Left renal cortex interstitium (tissue), 4 donors: ENCODE measurements at regions not wholly inside any gene's neighbourhood (a gene's known extent, or its start where the extent isn't known, plus 50 kb on each side); places are given as distances from the start of the nearest gene placed in this dataset.
"Not testable (repeated sequence)": the region's sequence is repeated elsewhere in the genome, so short reads cannot be mapped to it uniquely, and the experiment has no call there.

ENCODE experiments used
- DNase-seq, 4 donors: peaks; one replicate each; pipeline ENCODE4 v3.0.0-alpha.2; 2013; ENCODE audit warnings: low read depth in 4 of 4, low spot score in 2 of 4, missing footprints in 1 of 4

DNA sequence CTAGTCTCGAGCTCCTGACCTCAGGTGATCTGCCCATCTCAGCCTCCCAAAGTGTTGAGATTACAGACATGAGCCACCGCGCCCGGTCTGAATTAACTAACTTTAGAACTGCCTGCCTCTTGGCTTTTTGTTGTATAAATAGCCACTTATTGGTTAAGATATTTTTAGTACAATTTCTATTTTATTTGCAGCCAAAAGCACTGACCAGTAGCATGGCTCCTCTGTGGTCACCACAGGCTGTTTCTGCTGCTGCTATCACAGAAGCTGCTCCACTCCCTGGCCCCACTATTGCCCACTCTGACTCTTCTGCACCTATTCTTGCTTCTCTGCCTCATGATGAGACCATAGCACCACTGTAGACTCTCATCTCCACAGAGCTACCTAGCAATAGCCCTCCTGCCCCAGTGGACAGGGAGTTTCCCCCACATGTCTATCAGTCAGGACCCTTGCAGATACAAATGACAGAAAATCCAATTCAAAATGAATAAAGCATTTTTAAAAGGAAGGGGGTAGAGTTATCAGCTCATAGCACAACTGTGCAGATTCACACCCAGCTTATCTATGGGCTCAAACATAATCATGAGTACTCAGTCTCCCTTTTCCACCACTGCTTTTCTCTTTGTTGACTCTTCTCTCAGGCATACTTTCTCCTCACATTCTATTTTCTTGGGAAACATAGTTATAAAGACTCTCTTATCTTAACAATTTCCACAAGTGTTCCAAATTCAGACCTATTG lies 151.8 kb upstream of the EPB41L4A start:
- no peak for DNase-seq

DNA sequence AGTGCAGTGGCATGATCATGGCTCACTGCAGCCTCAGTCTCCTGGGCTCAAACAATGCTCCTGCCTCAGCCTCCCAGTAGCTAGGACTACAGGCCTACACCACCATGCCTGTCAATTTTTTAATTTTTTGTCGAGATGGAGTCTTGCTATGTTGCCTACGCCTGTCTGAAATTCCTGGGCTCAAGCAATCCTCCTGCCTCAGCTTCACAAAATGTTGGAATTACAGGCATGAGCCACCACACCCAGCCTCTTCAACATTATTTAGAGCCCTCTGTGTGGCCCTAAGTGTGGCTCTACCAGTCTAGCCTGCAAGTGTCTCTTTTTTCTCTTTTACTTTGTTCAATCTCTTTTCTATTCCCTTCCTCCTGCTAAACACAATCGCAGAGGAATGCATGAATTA lies 154.4 kb upstream of the EPB41L4A start:
- no peak for DNase-seq

DNA sequence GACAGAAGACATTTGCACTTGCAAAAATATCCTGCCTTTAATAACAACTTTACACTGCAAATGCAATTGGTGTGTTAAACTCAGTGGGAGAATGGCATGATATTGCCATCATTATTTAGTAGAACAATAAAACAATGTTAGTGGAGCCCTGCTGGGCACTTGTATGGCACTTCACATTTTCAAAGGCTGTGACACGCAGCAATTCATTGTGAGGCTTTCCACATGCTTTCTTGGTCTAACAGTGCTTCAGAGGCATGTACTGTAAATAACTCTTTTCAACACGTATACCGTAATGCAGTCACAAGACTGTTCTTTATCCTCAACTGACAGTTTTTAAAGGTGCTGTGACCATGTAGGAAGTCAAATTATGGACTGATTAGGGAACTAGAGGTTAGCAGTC lies 155.5 kb upstream of the EPB41L4A start:
- no peak for DNase-seq

DNA sequence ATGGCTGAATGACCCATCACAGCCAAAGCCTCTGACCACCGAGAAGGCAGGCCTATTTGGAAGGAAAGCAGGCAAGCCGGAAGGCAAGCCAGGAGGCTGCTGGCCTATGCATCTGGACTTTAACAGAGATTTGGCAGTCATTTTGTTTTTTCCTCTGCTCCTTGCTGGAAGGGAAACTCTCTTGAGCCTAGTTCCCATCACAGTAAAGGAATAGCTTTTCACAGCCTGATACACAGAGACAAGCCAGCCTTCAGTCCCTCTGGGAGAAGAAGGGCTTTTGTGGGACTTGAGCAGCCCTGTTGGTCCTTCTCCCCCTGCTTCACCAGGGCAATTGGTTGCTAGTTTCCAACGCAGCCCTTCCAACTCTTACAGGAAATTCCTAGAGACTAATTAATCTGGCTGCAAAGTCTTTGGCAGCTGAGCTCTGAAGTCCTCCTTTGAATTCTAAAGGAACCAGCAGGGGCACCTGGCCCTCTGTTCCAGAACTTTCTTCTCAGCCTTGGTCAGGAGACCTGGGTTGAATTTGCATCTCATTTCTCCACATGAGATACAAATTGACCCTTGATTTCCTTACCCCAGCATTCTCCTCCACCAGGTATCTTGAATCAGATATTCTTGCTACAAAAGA lies 157.3 kb upstream of the EPB41L4A start:
- DNase-seq, result no peak

GRCh38 chr5:112579599-112580170 lies 158.0 kb upstream of the APC start:
- no peak for DNase-seq

GRCh38 chr5:112581811-112582320 lies 155.8 kb upstream of the APC start:
- no peak for DNase-seq

DNA sequence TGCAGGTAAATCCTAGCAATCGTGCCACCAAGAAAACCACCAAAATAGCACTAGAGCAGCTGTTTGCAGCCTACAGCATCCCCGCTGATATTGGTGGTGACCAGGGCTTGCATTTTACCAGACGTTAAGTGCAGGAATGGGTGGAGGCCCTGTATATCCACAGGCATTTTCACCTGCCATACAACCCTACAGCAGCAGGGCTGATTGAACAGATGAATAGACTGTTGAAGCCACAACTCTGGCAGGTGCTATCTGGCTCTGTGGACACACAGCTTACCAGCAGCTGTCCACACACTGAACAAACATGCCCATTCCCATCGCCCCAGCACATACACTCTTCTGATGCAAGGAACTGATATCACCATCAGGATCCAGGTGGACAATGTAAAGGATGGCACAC lies 154.5 kb upstream of the APC start:
- DNase-seq, result no peak

GRCh38 chr5:112584781-112585180 lies 152.9 kb upstream of the APC start:
- DNase-seq, result no peak

DNA sequence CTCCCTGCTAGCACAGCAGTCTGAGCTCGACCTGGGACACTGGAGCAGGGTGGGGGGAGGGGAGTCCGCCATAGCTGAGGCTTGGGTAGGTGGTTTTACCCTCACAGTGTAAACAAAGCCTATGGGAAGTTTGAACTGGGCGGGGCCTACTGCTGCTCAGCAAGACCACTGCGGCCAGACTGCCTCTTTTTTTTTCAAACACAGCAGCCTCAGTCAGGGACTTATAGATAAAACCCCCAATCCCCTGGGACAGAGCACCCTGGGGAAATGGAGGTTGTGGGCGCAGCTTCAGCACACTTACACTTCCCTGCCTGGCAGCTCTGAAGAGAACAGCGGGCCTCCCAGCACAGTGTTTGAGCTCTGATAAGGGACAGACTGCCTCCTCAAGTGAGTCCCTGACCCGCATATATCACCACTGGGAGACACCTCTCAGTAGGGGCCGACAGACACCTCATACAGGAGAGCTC lies 151.1 kb upstream of the APC start:
- no peak for DNase-seq

DNA sequence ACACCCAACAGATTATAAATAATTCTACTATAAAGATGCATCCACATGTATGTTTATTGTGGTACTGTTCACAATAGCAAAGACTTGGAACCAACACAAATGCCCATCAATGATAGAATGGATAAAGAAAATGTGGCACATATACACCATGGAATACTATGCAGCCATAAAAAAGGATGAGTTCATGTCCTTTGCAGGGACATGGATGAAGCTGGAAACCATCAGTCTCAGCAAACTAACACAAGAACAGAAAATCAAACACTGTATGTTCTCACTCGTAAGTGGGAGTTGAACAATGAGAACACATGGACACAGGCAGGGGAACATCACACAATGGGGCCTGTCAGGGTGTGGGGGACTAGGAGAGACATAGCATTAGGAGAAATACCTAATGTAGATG lies 146.8 kb upstream of the APC start:
- not testable (repeated sequence) for DNase-seq

GRCh38 chr5:112594095-112594850 lies 143.4 kb upstream of the APC start:
- peak in 2 of 4 donors; percentile 23 to 43 for DNase-seq

GRCh38 chr5:112594941-112595340 lies 142.7 kb upstream of the APC start:
- DNase-seq, result no peak

- DNase-seq, result no peak
Measured at GRCh38 chr5:112597831-112598230, 139.9 kb upstream of the APC start.

DNA sequence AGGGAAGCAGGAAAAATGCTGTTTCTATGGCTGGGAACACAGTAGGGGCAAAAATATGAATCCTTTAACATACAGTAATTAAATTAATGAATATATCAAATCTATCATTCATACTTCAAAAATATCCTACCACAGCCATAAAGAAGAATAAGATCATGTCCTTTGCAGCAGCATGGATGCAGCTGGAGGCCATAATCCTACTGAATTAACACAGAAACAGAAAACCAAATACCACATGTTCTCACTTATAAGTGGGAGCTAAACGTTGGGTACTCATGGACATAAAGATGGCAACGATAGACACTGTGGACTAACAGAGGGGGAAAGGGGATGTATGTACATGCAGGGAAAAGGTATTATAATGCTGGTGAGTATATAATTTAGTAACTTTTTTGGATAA lies 137.2 kb upstream of the APC start:
- DNase-seq, result not testable (repeated sequence)

- no peak for DNase-seq
Measured at GRCh38 chr5:112604732-112605630, 132.7 kb upstream of the APC start.

- no peak for DNase-seq
Measured at GRCh38 chr5:112608975-112609374, 128.7 kb upstream of the APC start.

- no peak for DNase-seq
Measured at GRCh38 chr5:112612663-112613062, 125.0 kb upstream of the APC start.

DNA sequence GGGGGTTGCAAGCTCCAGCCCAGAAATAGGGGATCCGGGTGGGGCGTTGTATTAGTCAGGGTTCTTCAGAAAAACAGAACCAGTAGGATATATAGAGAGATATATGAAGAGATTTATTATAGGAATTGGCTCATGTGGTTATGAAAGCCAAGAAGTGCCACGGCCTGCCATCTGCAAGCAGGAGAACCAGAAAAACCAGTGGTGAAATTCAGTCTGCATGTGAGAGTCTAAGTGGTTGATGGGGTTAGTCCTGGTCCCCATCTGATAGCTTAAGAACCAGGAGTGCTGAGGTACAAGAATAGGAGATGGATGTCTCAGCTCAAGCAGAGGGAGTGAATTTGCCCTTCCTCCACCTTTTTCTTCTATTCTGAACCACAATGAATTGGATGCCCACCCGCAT lies 123.4 kb upstream of the APC start:
- DNase-seq, result no peak

GRCh38 chr5:112614986-112615385 lies 122.7 kb upstream of the APC start:
- DNase-seq, result no peak
